SIG-M5 treated with dmso at 0.1 percent for 504 hours (cell line): ENCODE measurements at regions not wholly inside any gene's neighbourhood (a gene's known extent, or its start where the extent isn't known, plus 50 kb on each side); places are given as distances from the start of the nearest gene placed in this dataset.

Source experiments
- DNase-seq: peaks from one replicate; lab custom pipeline; 2025; ENCODE audit not compliant: unreplicated experiment; lab: John Stamatoyannopoulos, UW

GRCh38 chr5:124920909-124921666 is 174.6 kb upstream of the ZNF608 start:
- DNase-seq = no peak

- DNase-seq = no peak
Observed at GRCh38 chr5:124921694-124922093, 175.3 kb upstream of the ZNF608 start.

- DNase-seq = no peak
Observed at GRCh38 chr5:124922255-124922975, 176.0 kb upstream of the ZNF608 start.

- peak; percentile 33 for DNase-seq
Observed at GRCh38 chr5:124923131-124923530, 176.7 kb upstream of the ZNF608 start.

GRCh38 chr5:124924729-124925128 is 178.3 kb upstream of the ZNF608 start:
- DNase-seq = no peak

- no peak for DNase-seq
Observed at GRCh38 chr5:124927735-124928134, 181.3 kb upstream of the ZNF608 start.

GRCh38 chr5:124929000-124929399 is 182.6 kb upstream of the ZNF608 start:
- DNase-seq = no peak

GRCh38 chr5:124932791-124933600 is 186.6 kb upstream of the ZNF608 start:
- peak; percentile 16 for DNase-seq

- DNase-seq = no peak
Observed at GRCh38 chr5:124935065-124935464, 188.6 kb upstream of the ZNF608 start.

GRCh38 chr5:124936626-124936933 is 190.1 kb upstream of the ZNF608 start:
- no peak for DNase-seq

GRCh38 chr5:124941051-124942049 is 194.9 kb upstream of the ZNF608 start:
- DNase-seq = peak; percentile 43

GRCh38 chr5:124948062-124948753 is 201.8 kb upstream of the ZNF608 start:
- no peak for DNase-seq

GRCh38 chr5:124948754-124949275 is 202.4 kb upstream of the ZNF608 start:
- DNase-seq = no peak

GRCh38 chr5:124949862-124950261 is 203.4 kb upstream of the ZNF608 start:
- no peak for DNase-seq

GRCh38 chr5:124951105-124951504 is 204.7 kb upstream of the ZNF608 start:
- DNase-seq = no peak

- DNase-seq = no peak
Observed at GRCh38 chr5:124951661-124952060, 205.2 kb upstream of the ZNF608 start.

GRCh38 chr5:124952079-124952478 is 205.6 kb upstream of the ZNF608 start:
- no peak for DNase-seq

- DNase-seq = no peak
Observed at GRCh38 chr5:124952566-124952965, 206.1 kb upstream of the ZNF608 start.

GRCh38 chr5:124954784-124955183 is 208.3 kb upstream of the ZNF608 start:
- DNase-seq = no peak
